ENCODE measurements at regions not wholly inside any gene's neighbourhood (a gene's known extent, or its start where the extent isn't known, plus 50 kb on each side); places are given as distances from the start of the nearest gene placed in this dataset.

GRCh38 chr6:154592199-154592860, 81.8 kb upstream of the CNKSR3 start:
- POLR2A ChIA-PET = no interaction called here
- Histone ChIP-seq H3K4me3 (ENCODE audit: low read depth in 2 of 2, low read length in 1 of 2) (no peak overlapping the region), H3K9me2 (no peaks in the 10 kb centered on the region), H3K27ac (ENCODE audit: low read depth in 2 of 2, low read length in 1 of 2) (no peak overlapping the region), H3K4me1 (ENCODE audit: control insufficient read depth in 1 of 2, insufficient read depth in 2 of 2, low read depth in 1 of 2, low read length in 1 of 2) (no peaks in the 10 kb centered on the region), H2AFZ (ENCODE audit: low read depth) (no peak overlapping the region), H3F3A (replicated peaks; ENCODE audit: insufficient read depth) (no peaks in the 10 kb centered on the region), H3K9me3 (no peaks in the 10 kb centered on the region), H3K9ac (no peak overlapping the region), H3K36me3 (replicated peaks in 1 of 2; ENCODE audit: control insufficient read depth in 1 of 2, insufficient read depth in 2 of 2, low read length in 1 of 2) (no peaks in the 10 kb centered on the region), H4K20me1 (ENCODE audit: insufficient read depth) (no peaks in the 10 kb centered on the region), H3K79me2 (ENCODE audit: insufficient read depth) (no peaks in the 10 kb centered on the region), H3K27me3 (ENCODE audit: insufficient read depth) (no peaks in the 10 kb centered on the region), H3K4me2 (no peak overlapping the region)
- TF ChIP-seq SIN3A (IDR thresholded peaks at IDR 0.05; ENCODE audit: borderline replicate concordance, low read depth, low read length) (no peak), PBX3 (IDR thresholded peaks at IDR 0.05) (no peak), ELF1 (IDR thresholded peaks at IDR 0.05) (no peak), TCF12 (IDR thresholded peaks at IDR 0.05) (no peak), ZBTB33 (IDR thresholded peaks at IDR 0.05; ENCODE audit: borderline replicate concordance, low read depth) (no peak), RFX5 (IDR thresholded peaks at IDR 0.05; ENCODE audit: low read length) (no peak), CHD2 (IDR thresholded peaks at IDR 0.05; ENCODE audit: low read length, partially characterized antibody) (no peak), RXRA (IDR thresholded peaks at IDR 0.05; ENCODE audit: borderline replicate concordance, low read depth) (no peak), GABPA (IDR thresholded peaks at IDR 0.05; ENCODE audit: low read depth) (no peak), SMC3 (IDR thresholded peaks at IDR 0.05; ENCODE audit: low read depth, low read length) (no peak), TEAD4 (IDR thresholded peaks at IDR 0.05; ENCODE audit: borderline replicate concordance, insufficient read depth) (no peak), RCOR1 (IDR thresholded peaks at IDR 0.05; ENCODE audit: low read length) (no peak), POLR2AphosphoS5 (IDR thresholded peaks at IDR 0.05; ENCODE audit: low read depth, low read length) (no peak), FOXM1 (IDR thresholded peaks at IDR 0.05; ENCODE audit: low read depth) (no peak), NFIC (IDR thresholded peaks at IDR 0.05; ENCODE audit: borderline replicate concordance) (no peak), IRF3 (IDR thresholded peaks at IDR 0.05; ENCODE audit: low read depth, low read length) (no peak), MAX (IDR thresholded peaks at IDR 0.05; ENCODE audit: low read depth) (no peak), USF2 (IDR thresholded peaks at IDR 0.05; ENCODE audit: borderline replicate concordance, low read depth, low read length) (no peak), USF1 (IDR thresholded peaks at IDR 0.05; ENCODE audit: borderline replicate concordance, low read depth) (no peak), MEF2A (IDR thresholded peaks at IDR 0.05; ENCODE audit: borderline replicate concordance, low read depth) (no peak)
- no peak for DNase-seq
- CTCF ChIA-PET = interaction anchor here (1.3 to 1.4 kb wide), 2 partner anchors 15 to 19 kb away, joined by 3 read pairs; no protein-coding TSS in a partner anchor
- 91% methylated on average over 10 of the region's 10 CpGs for WGBS (ENCODE audit: low lambda C conversion rate)
